Inflammatory macrophage (primary cell): ENCODE measurements at regions not wholly inside any gene's neighbourhood (a gene's known extent, or its start where the extent isn't known, plus 50 kb on each side); places are given as distances from the start of the nearest gene placed in this dataset.
A peak's percentile ranks its signal among the peaks of the same experiment; 100 is the strongest.
"Not testable (repeated sequence)": the region's sequence is repeated elsewhere in the genome, so short reads cannot be mapped to it uniquely, and the experiment has no call there.

Experiments used
- DNase-seq, 2 donors: peaks; one replicate each; pipeline ENCODE4 v3.0.0-alpha.2; 2020 to 2022

GRCh38 chr12:131493068-131493826 lies 217.6 kb upstream of the SFSWAP start:
- DNase-seq: no peak

- DNase-seq: no peak
Observed at GRCh38 chr12:131494216-131494615, 216.7 kb upstream of the SFSWAP start.

- no peak for DNase-seq
Observed at GRCh38 chr12:131494741-131495524, 216.0 kb upstream of the SFSWAP start.

GRCh38 chr12:131497966-131498365 lies 212.9 kb upstream of the SFSWAP start:
- DNase-seq: no peak

- peak; percentile 44 to 59 for DNase-seq
Observed at GRCh38 chr12:131499160-131499863, 211.6 kb upstream of the SFSWAP start.

- no peak for DNase-seq
Observed at GRCh38 chr12:131499864-131500190, 211.1 kb upstream of the SFSWAP start.

- no peak for DNase-seq
Observed at GRCh38 chr12:131500564-131500963, 210.3 kb upstream of the SFSWAP start.

GRCh38 chr12:131505561-131505960 lies 205.3 kb upstream of the SFSWAP start:
- DNase-seq: no peak

- no peak for DNase-seq
Observed at GRCh38 chr12:131506426-131506825, 204.5 kb upstream of the SFSWAP start.

GRCh38 chr12:131507094-131507493 lies 203.8 kb upstream of the SFSWAP start:
- no peak for DNase-seq

- no peak for DNase-seq
Observed at GRCh38 chr12:131507881-131508280, 203.0 kb upstream of the SFSWAP start.

- peak; percentile 56 to 85 for DNase-seq
Observed at GRCh38 chr12:131509701-131510100, 201.2 kb upstream of the SFSWAP start.

- no peak for DNase-seq
Observed at GRCh38 chr12:131510431-131510830, 200.5 kb upstream of the SFSWAP start.

- DNase-seq: peak; percentile 94 to 96
Observed at GRCh38 chr12:131511391-131511802, 199.5 kb upstream of the SFSWAP start.

GRCh38 chr12:131511803-131512561 lies 198.9 kb upstream of the SFSWAP start:
- DNase-seq: peak in 1 of 2 donors; percentile 50

- no peak for DNase-seq
Observed at GRCh38 chr12:131513606-131514005, 197.3 kb upstream of the SFSWAP start.

GRCh38 chr12:131520553-131520952 lies 190.3 kb upstream of the SFSWAP start:
- DNase-seq: not testable (repeated sequence)

- DNase-seq: no peak
Observed at GRCh38 chr12:131521326-131521725, 189.6 kb upstream of the SFSWAP start.

- no peak for DNase-seq
Observed at GRCh38 chr12:131525795-131526508, 184.9 kb upstream of the SFSWAP start.

- DNase-seq: no peak
Observed at GRCh38 chr12:131527092-131527491, 183.8 kb upstream of the SFSWAP start.

- no peak for DNase-seq
Observed at GRCh38 chr12:131527736-131528135, 183.2 kb upstream of the SFSWAP start.

- no peak for DNase-seq
Observed at GRCh38 chr12:131528144-131528543, 182.7 kb upstream of the SFSWAP start.
